ENCODE measurements at regions not wholly inside any gene's neighbourhood (a gene's known extent, or its start where the extent isn't known, plus 50 kb on each side); places are given as distances from the start of the nearest gene placed in this dataset.
"Not testable (repeated sequence)": the region's sequence is repeated elsewhere in the genome, so short reads cannot be mapped to it uniquely, and the experiment has no call there.

DNA sequence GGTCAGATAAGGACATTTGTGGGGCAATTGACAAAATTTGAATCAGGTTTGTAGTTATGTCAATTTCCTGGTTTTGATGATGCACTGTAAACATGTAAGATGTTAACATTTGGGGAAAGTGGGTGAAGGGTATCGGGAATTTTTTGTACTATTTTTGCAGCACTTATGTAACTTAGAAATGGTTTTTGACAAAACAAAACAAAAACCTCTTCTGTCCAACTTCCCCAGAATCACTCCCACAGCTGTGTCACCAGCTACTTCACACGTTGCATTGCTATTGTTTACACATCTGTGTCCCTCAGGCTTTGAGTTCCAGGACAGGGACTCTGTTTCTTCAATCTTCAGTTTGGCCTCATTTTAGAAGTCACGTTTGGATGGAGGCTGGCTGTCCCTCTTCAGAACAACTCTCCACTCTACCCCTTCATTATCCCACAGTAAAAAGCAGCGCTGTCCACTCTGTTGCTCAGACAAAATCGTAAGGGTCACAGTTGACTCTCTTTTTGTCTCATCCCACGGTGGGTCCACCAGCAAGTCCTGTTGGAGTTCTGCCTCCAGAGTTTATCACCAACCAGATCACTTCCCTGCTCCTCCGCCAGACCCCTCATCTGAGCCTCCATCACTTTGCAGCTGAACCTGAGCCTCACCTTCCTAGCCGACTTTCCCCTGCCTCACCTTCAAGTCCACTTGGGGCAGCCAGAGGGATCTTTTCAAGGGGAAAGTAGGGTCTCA, 63.2 kb downstream of the NENF start:
- DNase-seq (ENCODE audit: low spot score): no peak

DNA sequence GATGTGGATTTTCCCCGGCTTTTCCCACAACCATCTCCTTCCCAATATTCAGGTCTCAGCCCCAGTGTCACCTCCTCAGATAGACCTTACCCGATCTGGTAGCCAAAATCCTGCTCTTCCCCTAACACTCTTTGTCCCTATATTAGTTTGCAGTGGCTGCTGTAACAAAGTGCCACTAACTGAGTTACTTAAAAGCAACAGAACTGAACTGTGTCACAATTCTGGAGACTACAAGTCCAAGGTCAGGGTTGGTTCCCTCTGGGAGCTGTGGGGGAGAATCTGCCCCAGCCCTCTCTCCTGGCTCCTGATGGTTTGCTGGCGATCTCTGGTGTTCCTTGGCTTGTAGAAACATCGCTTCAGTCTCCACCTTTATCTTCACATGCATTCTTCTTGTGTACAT, 64.0 kb downstream of the NENF start:
- DNase-seq (ENCODE audit: low spot score): no peak

DNA sequence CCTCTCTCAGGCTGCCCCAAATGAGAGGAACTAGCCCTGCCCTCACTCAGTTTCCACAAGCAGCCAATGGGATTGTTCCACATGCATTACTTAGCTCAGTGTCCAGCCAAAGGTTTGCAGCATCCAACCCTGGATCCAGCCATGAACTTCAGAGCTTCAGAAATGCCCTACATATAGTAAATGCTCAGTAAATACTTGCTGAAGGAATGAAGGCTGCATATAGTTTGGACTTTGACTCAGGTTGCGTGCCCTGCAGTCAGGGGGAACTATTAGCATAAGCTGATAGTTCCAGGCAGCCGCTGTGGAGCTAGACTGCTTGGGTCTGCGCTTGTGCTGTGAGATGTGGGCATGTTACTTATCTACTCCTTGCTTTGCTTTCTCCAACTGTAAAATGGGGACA, 64.8 kb downstream of the NENF start:
- DNase-seq (ENCODE audit: low spot score): no peak

DNA sequence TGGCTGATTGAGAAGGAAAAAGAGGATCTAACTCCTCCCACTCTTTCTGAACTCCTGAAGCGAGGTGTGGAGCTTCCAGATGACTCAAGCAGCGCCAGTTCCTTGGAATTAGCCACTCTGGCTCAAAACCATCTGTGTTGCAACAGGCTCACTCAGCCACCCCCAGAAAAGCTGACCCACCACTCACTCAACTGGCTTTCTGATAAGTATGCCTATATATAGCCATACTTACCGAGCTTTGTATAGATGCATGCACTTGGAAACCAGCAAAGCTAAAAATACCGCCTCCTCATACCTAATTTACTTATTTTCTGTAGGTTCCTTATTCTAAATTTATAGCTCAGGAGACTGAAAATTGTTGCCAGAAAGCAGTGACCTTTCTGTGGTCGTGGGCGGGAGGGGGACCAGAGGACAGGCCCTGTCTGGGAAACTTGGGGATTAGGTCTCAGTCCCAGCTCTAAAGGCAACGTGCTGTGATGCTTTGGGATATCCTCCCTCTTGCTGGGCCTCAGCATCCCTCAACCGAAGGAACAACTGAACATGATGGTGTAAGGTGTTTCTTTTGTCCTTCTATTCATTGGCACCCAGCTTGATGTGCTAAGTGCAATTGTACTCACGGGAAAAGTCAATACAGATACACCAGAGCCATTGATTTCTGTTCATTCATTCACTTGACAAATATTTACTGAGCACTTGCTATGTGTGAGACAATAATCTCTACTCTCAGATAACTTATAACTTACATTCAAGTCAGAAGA, 65.7 kb downstream of the NENF start:
- no peak for DNase-seq (ENCODE audit: low spot score)

DNA sequence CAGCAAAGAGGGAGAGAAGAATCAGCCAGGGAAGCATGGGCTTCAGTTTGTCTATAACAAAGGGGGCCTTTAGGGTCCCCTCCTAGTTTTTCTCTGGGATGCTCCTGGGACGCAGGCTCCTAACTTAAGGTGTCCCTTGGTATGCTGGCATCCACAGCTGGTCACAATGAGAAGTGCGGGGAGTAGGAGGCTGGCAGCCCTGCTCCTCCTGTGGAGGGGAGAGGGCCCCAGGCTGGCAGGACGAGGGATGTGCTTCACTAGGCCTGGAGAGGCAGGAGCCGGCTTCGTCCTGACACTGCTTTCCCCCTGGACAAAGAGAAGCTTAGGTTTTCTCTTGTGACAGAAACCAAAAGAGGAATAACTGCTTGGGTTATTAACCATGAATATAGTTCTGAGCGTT, 67.6 kb downstream of the NENF start:
- no peak for DNase-seq (ENCODE audit: low spot score)

DNA sequence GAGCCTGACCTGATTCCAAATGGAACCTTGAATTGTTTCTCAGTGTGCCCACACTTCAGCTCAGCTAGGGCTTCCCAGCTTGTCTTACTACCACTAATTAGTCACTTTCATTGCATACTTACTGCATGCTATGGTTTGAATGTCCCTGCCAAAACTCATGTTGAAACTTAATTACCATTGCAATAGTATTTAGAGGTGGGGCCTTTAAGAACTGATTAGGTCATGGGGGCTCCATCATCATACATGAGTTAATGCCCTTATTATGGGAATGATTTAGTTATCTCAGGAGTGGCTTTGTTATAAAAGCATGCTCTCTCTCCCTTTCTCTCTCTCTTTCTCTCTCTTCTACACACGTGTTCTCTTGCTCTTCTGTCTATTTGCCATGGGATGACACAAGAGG, 68.3 kb downstream of the NENF start:
- DNase-seq (ENCODE audit: low spot score): no peak

DNA sequence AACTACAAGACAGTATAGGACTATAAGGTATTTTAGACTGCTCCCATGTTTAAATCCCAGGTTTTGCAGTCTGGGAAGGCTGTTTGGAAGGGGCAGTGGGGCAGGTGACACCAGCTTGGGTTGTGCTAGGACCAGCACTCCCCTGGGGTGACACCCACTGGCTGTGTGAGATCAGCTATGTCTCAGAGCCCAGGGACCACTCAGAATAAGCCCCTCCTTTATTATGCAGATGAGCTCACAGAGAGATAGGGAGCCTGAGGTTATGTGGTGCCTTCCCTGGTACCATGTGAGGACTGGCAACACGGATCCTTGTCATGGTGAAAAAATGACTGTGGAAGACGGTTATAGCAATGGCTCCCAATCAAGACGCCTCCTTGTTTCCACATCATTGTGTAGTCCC, 71.0 kb downstream of the NENF start:
- no peak for DNase-seq (ENCODE audit: low spot score)

DNA sequence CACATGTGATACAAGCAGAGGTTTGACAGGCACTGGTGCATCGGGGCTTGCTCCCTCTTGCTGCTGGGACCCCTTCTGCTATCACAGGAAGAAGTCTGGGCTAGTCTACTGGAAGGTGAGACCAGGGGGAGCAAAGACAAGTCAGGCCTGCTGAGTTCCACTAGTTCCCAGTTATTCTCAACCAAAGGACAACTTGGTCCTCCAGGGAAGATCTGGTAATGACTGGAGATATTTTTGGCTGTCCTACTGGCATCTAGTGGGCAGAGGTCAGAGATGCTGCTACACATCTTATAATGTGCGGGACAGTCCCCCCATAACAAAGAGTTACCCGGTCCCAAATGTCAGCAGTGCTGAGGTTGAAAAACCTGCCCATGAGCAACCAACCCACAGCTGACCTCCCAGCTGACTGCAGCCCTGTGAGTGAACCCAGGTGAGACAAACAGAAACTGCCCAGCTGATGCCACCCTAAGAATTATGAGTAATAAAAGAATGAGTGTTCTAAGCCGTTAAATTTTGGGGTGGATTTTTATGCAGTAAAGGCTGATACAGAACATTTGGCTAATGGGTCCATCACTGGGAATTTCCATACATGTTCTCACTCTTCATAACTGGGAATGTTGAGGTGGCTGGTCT, 71.6 kb downstream of the NENF start:
- no peak for DNase-seq (ENCODE audit: low spot score)

DNA sequence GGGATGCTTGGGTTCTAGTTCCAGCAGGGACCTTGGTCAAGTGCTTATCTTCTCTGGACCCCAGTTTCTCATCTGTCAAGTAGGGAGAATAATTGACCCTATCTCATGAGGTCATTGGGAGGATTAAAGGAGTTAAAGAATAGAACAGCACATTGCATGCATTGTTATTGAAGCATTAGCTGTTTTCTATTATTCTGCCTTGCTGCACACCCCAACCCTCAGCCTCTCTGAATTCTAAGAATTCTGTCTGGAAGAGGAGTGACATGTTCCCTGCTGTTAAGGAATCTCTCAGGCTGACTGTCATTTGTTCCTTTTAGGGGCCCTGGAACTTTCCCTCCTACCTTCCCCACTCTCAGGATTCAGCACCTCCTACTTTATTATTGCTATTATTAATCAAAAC, 73.9 kb downstream of the NENF start:
- DNase-seq (ENCODE audit: low spot score): no peak

DNA sequence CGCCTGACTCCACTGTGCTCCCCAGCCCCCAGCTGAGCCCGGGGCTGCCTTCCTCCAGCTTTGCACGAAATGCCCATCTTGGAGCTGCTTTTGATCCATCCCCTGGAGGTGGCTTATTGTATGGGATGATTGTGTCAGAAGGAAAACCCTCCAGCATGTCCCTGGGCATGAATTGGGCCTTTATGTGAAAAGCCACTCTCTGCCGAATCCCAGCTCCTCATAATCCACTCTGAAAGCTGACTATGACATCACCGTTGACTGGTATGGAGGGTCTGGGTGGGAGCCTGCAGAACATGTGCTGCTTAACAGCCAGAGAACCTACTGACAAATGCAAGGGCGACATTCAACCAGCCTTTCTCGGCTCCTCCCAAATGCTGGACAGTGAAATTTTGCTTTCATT, 74.6 kb downstream of the NENF start:
- DNase-seq (ENCODE audit: low spot score): no peak

DNA sequence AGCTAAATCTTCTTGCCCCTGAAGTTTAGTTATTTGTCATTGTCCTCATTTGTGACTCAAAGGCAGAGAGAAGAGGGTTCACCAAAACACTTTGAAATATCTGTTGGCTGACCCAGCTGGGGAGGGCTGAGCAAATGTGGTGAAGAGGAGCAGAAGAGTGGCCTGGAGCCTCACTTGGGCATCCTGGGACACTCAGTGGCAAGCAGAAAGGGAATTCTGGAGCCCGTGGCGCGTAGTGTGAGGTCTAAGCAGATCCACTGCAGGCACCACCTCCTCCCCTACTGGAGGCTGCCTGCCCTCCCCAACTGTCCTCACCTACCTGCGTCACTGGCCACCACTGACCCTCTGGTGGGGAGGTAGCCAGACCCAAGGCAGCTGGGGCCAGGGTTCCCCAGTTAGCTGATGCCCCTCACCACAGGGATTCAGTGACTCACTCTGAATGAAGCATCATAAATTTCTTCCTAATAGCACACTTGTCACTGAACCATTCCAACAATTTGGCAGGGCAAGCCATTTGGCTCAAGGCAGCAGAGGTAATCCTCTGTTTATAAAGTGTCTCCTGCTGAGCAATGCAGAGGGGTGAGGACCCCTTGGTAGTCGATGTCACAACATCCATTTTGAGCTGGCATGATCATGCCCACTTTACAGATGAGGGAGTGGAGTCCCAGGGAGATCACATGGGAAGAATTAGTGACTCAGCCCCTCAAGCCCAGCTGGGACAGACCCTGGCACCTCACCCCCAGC, 80.3 kb downstream of the NENF start:
- DNase-seq (ENCODE audit: low spot score): no peak

DNA sequence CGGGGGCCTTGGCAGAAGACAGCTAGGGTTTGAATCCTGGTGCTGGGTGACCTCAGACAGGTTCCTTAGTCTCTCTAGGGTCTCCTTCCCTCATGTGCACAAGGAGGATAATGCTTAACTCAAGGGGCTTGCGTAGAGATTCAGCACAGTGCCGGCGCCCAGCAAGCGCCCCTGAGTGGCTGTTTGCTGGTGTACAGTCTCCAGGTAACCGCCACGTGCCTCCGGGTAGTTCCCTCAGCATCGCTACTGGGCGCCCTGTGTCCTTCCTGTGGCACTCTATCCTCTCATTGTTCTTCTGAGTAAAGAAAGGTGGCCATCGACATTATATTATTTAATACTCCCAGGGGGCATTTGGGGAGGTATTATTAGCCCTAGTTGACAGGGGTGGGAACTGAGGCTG, 80.9 kb downstream of the NENF start:
- DNase-seq (ENCODE audit: low spot score): no peak

DNA sequence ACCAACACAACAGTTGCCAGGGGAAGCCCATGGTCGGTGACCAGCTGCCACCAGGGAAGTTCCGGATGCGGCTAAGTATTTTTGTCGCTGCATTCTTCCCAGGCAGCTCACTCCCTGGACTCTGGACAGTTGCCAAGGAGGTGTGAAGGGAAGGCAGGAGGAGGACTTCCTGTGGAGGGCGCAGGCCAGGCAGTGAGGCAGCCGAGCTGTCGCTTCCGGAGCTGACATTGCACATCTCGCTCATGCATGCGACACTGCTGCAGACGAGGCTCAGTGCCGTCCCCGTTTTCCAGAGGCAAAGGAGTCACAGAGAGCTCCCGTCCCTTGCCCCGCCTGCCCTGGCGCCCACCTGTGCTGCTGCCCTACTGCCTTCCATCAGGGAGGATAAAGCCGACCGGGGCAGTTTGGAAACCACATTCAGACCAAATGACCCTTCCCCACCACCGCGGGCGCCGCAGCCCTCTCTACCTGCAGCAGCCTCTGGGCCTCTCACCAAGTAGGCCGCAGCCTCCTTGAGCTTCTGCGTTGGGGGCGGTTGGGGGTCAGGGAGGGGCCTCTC, 81.4 kb downstream of the NENF start:
- DNase-seq (ENCODE audit: low spot score): peak; percentile 2

DNA sequence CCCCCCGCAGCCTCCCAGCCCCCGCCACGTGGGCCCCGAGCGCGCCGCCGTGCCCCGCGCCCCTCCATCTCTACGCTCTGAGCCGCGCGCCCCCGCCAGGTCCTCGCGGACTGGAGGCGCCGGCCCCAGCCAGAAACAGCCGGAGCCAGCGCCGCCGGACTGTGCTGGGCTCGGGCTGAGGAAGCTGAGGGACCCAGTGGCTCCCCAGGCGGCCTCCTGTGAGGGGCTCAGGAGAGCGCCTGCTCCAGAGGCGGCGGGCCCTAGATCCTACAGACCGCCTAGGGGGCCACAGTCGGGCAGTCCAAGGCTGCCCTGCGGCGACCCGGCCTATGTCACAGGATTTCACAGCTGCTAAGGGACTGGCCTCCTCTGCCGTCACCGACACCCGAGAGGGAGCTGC, 82.1 kb downstream of the NENF start:
- no peak for DNase-seq (ENCODE audit: low spot score)

DNA sequence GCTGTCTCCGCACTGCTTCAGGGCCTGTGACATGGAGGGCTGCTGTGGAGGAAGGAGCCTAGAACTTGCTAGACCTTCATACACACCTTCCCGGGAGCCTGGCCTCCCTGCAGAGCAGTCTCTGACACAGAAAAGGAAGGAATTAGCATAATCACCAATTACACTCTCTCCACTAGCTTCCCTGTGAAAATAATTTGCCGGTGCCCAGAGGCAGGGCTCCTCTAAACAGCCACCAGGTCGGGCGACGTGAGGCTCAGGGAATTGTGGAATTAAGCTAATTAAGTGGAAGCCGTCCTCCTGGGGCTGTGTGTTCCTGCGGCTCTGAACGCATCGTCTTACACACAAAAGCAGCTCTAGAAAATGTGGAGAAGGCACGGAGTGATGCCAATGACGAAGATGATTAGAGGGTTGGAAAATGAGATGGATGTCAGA, 82.6 kb downstream of the NENF start:
- no peak for DNase-seq (ENCODE audit: low spot score)

DNA sequence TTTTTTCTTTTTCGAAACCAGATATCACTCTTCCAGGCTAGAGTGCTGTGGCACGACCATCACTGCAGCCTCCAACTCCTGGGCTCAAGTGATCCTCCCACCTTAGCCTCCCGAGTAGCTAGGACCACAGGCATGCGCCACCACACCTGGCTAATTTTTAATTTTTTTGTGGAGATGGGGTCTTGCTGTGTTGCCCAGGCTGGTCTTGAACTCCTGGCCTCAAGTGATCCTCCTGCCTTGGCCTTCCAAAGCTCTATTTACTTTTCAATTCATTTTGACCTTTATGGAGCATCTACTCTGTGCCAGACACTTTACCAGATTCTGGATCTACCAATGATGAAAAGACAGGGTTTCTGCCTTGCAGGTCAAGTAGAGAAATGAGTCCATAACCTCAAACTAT, 83.3 kb downstream of the NENF start:
- DNase-seq (ENCODE audit: low spot score): not testable (repeated sequence)

DNA sequence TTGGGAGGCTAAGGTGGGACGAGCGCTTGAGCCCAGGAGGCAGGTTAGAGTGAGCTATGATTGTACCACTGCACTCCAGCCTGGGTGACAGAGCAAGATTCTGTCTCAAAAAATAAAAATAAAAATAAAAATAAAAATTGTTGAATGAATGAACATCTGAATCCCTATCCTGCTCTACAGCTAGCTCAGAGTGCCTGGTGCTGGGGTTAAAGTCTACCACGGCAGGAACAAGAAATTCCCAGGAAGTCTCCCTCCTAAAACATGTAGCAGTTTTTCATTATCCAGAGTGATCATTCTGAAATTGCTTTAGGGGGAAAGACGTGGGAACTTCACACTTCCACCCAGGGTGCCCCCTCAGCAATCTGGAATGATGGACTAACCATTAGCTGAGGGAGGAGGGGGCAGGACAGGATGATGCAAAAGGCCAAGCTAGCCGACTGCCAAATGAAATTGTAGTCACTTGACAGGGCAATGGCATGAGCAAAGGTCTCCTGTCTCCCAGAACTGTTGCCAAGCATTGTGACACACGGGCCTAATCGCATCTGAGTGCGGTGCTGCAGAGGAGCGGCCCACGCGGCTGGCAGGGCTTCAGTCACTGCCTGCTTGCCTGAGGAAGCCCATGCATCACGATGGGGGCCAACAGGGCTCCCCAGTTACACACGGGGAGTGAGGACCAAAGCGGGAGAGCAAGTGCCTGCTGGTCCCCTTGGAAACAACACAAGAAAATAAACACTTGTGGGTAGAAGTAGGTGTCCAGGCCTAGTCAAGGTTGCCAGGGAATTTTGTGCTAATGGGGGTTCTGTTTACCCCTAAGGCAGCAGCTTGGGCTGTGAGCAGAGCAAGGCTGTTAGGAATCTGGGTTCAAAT, 85.7 kb downstream of the NENF start:
- DNase-seq (ENCODE audit: low spot score): no peak

DNA sequence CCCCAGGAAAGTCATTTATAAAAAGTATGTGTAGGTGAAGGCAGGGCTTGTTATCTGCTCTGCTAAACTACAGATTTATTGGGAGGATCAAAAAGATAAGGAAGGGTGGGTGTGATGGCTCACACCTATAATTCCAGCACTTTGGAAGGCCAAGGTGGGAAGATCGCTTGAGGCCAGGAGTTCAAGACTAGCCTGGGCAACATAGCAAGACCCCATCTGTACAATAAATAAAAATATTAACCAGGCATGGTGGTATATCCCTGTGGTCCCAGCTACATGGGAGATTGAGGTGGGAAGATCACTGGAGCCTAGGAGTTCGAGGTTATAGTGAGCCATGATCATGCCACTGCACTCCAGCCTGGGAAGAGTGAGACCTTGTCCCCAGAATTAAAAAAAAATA, 86.4 kb downstream of the NENF start:
- DNase-seq (ENCODE audit: low spot score): no peak

DNA sequence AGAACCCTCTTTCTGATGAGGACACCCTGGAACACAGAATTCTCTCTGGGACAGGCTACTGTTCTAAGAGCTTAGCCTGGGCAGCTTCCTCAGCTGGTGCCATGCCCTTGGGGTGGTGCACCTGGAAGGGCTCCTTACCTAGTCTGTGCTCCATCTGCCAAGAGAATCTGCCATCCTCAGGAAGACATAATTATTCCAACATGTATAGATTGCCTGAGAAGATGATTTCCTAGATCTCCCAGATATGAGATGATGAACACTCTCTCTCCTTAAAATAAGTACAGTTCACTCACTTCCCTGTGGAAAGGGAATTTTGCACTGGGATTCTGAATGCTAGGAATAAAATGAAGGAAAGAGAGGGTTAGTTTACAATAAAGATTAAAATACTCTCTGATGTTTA, 87.6 kb downstream of the NENF start:
- DNase-seq (ENCODE audit: low spot score): no peak

DNA sequence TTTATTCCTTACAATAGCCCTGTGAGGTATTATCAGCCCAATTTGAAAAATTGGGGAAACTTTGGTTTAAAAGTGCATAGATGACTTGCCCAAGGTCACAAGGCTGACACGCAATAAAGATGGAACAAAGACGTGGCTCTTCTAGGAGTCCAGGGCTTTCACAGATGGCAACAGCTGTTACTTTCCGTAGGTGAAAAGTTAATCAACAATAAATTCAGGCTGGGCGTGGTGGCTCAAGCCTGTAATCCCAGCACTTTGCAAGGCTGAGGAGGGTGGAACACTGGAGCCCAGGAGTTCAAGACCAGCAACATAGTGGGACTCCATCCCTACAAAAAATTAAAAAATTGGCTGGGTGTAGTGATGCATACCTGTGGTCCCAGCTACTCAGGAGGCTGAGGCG, 87.8 kb upstream of the ATF3 start:
- DNase-seq (ENCODE audit: low spot score): no peak

DNA sequence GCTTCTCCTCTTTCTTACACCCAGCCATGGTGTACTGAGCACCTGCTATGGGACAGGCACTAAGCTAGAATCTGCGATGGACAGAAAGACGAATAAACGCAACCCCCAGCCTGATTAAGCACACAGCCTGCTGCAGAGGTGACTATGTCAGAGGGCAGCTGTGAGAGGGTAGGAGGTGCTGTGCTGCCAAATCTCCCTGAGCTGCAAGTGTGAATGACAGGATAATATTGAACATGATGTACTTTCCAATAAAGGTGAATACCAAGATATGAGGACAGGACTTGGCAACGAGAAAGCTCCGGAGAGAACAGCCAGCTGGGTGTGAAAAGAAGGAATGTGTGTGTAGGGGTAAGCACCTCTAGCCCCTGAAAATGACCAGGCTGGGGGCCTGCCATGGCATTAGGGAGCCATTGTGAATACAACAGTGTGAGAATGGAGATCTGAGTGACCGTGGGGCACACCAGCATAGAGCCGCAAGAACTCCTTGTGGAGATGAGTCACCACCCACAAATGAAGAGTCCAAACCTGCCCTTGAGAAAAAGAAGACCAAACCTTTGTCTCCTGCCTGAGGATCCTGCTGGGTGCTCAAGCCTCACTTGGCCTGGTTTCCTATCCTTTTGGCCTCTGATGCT, 83.0 kb upstream of the ATF3 start:
- no peak for DNase-seq (ENCODE audit: low spot score)

All from CD4-positive, alpha-beta T cell treated with Interleukin-6 at 100 ng/mL for 8 hours (primary cell).